ENCODE measurements at regions not wholly inside any gene's neighbourhood (a gene's known extent, or its start where the extent isn't known, plus 50 kb on each side); places are given as distances from the start of the nearest gene placed in this dataset.

DNA sequence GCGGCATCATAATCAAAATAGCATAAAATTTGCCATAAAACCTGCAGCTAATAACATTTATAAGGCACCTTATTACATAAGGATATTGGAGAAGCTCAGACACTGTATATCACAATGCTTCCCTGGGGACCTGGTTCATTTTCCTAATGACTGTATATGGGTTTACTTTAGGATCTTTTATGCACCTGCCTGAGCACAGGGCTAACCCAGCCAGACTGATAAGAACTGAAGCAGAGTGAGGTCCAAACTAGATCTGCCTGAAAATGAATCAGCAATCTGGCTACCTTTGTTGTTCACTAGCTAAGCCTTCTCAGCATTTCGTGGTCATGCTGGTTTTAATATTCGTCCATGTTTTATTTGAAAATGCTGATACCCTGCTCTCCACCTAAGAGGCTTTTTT lies 1922.3 kb upstream of the CELF4 start:
- no peaks in the 10 kb centered on the region for H3K9me3 ChIP-seq
- no peaks in the 10 kb centered on the region for H3K27me3 ChIP-seq
- H3K27ac ChIP-seq: no peak overlapping the region
- H3K36me3 ChIP-seq: no peaks in the 10 kb centered on the region
- DNase-seq (ENCODE audit: low spot score in 2 of 2): no peak
- H3K4me3 ChIP-seq: no peak overlapping the region
- H3K4me1 ChIP-seq: no peaks in the 10 kb centered on the region
- TF ChIP-seq POLR2A (IDR thresholded peaks at IDR 0.05) (no peak), EP300 (IDR thresholded peaks at IDR 0.05) (no peak)
- TF ChIP-seq, protein P1, sequence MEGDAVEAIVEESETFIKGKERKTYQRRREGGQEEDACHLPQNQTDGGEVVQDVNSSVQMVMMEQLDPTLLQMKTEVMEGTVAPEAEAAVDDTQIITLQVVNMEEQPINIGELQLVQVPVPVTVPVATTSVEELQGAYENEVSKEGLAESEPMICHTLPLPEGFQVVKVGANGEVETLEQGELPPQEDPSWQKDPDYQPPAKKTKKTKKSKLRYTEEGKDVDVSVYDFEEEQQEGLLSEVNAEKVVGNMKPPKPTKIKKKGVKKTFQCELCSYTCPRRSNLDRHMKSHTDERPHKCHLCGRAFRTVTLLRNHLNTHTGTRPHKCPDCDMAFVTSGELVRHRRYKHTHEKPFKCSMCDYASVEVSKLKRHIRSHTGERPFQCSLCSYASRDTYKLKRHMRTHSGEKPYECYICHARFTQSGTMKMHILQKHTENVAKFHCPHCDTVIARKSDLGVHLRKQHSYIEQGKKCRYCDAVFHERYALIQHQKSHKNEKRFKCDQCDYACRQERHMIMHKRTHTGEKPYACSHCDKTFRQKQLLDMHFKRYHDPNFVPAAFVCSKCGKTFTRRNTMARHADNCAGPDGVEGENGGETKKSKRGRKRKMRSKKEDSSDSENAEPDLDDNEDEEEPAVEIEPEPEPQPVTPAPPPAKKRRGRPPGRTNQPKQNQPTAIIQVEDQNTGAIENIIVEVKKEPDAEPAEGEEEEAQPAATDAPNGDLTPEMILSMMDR (IDR thresholded peaks at IDR 0.05): no peak
- 61 to 77% methylated on average over 3 of the region's 3 CpGs for WGBS, 2 donors

DNA sequence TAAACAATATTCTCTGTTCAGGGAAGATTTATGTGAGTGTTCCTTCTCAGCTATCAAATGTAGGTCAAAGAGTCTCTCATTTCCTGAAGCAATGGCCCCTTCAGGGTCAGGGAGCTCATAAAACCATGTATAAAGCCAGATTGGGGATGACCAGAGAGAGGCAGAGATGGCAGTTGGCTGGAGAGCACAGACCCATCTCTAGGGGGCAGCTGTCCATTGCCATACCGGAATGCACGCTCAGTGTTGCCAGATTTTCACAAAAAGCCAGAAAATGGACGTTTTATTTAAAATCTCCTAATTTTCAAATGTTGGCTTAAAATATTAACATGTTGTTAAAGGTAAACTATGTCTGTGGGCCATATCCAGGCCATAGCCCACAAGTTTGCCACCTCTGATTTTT lies 1920.7 kb upstream of the CELF4 start:
- no peak overlapping the region for H3K27ac ChIP-seq
- H3K27me3 ChIP-seq: no peaks in the 10 kb centered on the region
- 70 to 81% methylated on average over 3 of the region's 3 CpGs for WGBS, 2 donors
- no peaks in the 10 kb centered on the region for H3K36me3 ChIP-seq
- no peaks in the 10 kb centered on the region for H3K4me1 ChIP-seq
- no peak for DNase-seq (ENCODE audit: low spot score in 2 of 2)
- TF ChIP-seq EP300 (IDR thresholded peaks at IDR 0.05): no peak
- no peak for TF ChIP-seq POLR2A (IDR thresholded peaks at IDR 0.05)
- TF ChIP-seq, protein P1 (IDR thresholded peaks at IDR 0.05): no peak
- no peaks in the 10 kb centered on the region for H3K9me3 ChIP-seq
- H3K4me3 ChIP-seq: no peak overlapping the region

DNA sequence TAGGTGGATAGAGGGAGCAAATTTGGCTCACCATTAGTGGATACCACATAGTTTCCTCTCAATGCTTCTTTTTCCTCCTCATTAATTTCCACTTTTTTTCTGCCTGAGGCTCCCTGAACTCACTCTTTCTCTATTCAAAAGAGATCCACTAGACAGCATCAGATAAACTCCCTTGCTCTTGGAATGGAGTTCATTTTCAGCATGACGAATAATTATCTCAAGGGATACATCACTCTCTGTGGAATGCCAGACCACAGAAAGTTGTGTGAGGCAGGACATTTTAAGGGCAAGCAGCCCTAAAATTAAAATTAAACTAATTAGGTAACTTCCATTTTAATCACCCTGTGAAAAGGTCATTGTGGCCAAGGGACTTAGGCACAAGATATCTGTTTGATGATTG lies 1920.1 kb upstream of the CELF4 start:
- Histone ChIP-seq H3K27me3 (no peaks in the 10 kb centered on the region), H3K9me3 (no peaks in the 10 kb centered on the region), H3K27ac (no peak overlapping the region), H3K36me3 (no peaks in the 10 kb centered on the region), H3K4me1 (no peaks in the 10 kb centered on the region), H3K4me3 (no peak overlapping the region)
- DNase-seq (ENCODE audit: low spot score in 2 of 2): no peak
- no peak for TF ChIP-seq EP300 (IDR thresholded peaks at IDR 0.05)
- TF ChIP-seq, protein P1 (IDR thresholded peaks at IDR 0.05): no peak
- 11 to 45% methylated on average over 1 of the region's 1 CpG for WGBS, 2 donors

DNA sequence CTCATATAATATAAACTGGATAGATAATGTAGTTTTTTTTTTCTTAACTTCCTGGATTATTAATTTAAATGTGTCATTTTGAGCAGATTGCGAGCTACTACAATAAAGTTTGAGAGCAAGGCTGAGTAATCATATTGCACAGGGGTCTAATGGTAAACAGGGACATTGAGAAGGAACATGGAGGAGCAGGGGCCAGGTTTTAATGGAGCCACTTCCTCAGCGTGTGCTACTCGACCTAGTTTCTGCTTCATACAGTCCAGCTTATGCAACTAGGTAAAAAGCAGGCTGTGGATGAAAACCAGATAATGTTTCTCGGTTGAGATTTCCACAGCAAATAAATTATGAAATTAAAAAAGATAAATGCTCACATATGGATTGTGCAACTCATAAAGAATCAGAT lies 1915.7 kb upstream of the CELF4 start:
- TF ChIP-seq EP300 (IDR thresholded peaks at IDR 0.05): no peak
- TF ChIP-seq, protein P1 (IDR thresholded peaks at IDR 0.05): no peak
- no peak for TF ChIP-seq POLR2A (IDR thresholded peaks at IDR 0.05)
- no peaks in the 10 kb centered on the region for H3K36me3 ChIP-seq
- no peaks in the 10 kb centered on the region for H3K4me1 ChIP-seq
- no peaks in the 10 kb centered on the region for H3K9me3 ChIP-seq
- 64 to 80% methylated on average over 4 of the region's 4 CpGs for WGBS, 2 donors
- no peak overlapping the region for H3K4me3 ChIP-seq
- H3K27me3 ChIP-seq: no peaks in the 10 kb centered on the region
- no peak for DNase-seq (ENCODE audit: low spot score in 2 of 2)
- H3K27ac ChIP-seq: no peak overlapping the region

DNA sequence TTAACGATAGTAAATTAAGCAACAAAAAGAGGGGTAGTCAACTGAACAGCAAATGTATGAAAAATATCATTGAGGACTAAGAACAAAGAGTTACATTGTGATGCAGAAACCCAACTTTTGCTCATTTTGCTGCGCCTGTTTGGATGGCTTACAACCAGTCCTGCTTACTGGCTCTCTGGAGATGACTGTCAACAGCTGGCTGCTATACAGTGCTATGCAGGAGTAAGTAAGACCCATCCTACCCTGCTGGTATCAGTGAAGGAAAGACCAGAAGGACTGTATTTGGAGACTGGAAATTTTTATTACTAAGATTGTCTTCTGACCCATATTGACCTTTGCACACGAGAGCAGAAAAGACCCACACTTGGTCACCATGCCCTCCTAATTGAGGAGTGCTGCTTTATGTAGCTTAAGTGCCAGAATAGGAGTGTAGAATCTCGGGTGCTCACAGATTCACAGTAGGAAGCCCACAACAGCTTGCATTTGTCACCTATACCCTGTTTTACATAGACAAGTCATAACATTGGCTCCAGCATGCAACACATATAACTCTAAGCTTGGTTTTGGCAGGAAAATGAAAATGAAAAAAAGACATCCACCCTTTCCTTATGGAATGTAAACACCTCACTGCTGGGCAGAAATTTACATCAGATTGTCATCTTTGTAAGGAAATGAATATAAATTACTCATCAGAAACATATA lies 1915.0 kb upstream of the CELF4 start:
- no peaks in the 10 kb centered on the region for H3K27me3 ChIP-seq

More for the DNA sequence above, 1915.0 kb upstream of the CELF4 start:
- Histone ChIP-seq H3K27ac (no peak overlapping the region), H3K4me3 (no peak overlapping the region), H3K4me1 (no peaks in the 10 kb centered on the region), H3K36me3 (no peaks in the 10 kb centered on the region), H3K9me3 (no peaks in the 10 kb centered on the region)
- DNase-seq (ENCODE audit: low spot score in 2 of 2): no peak
- 47 to 54% methylated on average over 4 of the region's 4 CpGs for WGBS, 2 donors
- TF ChIP-seq POLR2A (IDR thresholded peaks at IDR 0.05) (no peak), EP300 (IDR thresholded peaks at IDR 0.05) (no peak)
- TF ChIP-seq, protein P1 (IDR thresholded peaks at IDR 0.05): no peak
